Retinal pigment epithelial cell (primary cell): ENCODE measurements at regions not wholly inside any gene's neighbourhood (a gene's known extent, or its start where the extent isn't known, plus 50 kb on each side); places are given as distances from the start of the nearest gene placed in this dataset.

Experiments
- DNase-seq: peaks from one replicate; pipeline ENCODE4 v3.0.0-alpha.2; 2010; ENCODE audit warnings: low read depth
- H3K4me3 ChIP-seq: 2 replicates; pipeline ENCODE4 v1.5.1; 2011; ENCODE audit warnings: mild to moderate bottlenecking, low read length, control low read depth, moderate library complexity
- CTCF ChIP-seq: conservative IDR thresholded peaks from 2 replicates; pipeline ENCODE4 v1.5.1; 2011; ENCODE audit warnings: low read depth, low read length, control low read depth, inconsistent platforms

GRCh38 chr18:78086931-78087330 is 837.3 kb downstream of the GALR1 start:
- DNase-seq = no peak
- no peak for TF ChIP-seq CTCF
- H3K4me3 ChIP-seq = no peak overlapping the region

GRCh38 chr18:78087338-78087737 is 837.7 kb downstream of the GALR1 start:
- no peak for DNase-seq

GRCh38 chr18:78090584-78090983 is 840.9 kb downstream of the GALR1 start:
- H3K4me3 ChIP-seq = no peak overlapping the region
- no peak for DNase-seq
- no peak for TF ChIP-seq CTCF

More at GRCh38 chr18:78087338-78087737, 837.7 kb downstream of the GALR1 start:
- H3K4me3 ChIP-seq = no peak overlapping the region
- TF ChIP-seq CTCF = no peak

DNA sequence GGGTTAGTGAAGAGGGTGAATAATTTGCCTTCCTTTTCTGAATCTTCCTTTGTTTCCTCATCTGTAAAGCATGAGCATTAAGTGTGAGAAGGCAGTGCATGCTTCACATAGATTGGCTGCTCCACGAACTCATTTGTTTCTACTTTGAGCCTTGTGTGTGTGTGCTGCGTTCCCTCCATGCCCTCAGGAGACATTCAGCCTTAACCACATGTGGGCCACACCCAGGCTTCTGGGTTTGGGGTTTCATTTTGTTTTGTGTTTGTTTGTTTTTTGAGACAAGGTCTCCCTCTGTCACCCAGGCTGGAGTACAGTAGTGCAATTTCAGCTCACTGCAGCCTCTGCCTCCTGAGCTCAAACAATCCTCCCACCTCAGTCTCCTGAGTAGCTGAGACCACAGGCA is 843.3 kb downstream of the GALR1 start:
- no peak for DNase-seq
- TF ChIP-seq CTCF = no peak
- H3K4me3 ChIP-seq = no peak overlapping the region

DNA sequence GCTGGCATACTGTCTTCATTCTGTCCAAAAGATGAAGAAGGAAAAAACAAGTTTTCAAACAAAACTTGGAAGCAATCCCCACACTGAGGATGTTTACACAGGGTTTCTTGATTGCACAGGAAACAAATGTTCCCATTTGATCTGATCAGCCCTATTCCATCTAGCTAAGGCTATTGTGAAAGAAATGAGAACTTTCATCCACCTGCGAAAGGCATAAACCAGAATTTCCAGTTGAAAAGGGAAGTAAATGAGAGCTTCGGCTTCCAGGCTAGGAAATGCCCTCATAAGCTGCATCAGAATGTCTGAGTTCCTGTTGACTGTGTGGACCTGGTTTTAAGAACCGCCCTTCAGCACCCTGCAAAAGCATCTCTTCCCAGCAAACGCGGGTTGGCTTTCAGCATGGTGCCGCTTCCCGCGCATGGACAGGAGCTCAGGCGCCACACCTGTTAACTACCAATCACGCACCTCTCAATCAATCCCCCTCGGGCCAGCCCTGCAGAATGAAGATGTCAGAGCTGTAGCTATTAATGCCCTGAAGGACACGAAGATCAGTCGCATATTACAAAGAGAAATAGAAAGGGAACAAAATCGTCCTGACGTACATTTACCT is 850.4 kb downstream of the GALR1 start:
- H3K4me3 ChIP-seq = no peak overlapping the region
- DNase-seq = no peak
- TF ChIP-seq CTCF = no peak

- no peak overlapping the region for H3K4me3 ChIP-seq
- DNase-seq = no peak
- no peak for TF ChIP-seq CTCF
These were observed 851.4 kb downstream of the GALR1 start for GRCh38 chr18:78101091-78101490.

- no peak overlapping the region for H3K4me3 ChIP-seq
- no peak for DNase-seq
- no peak for TF ChIP-seq CTCF
These were observed 852.5 kb downstream of the GALR1 start for GRCh38 chr18:78102135-78102534.
